PC-9 (cell line): ENCODE measurements at regions not wholly inside any gene's neighbourhood (a gene's known extent, or its start where the extent isn't known, plus 50 kb on each side); places are given as distances from the start of the nearest gene placed in this dataset.

Experiments used
- EZH2 ChIP-seq: fragments of 200-600 bp; sonication (generic); IDR thresholded peaks from 2 replicates; pipeline ENCODE4 v1.8.0; 2017; ENCODE audit warnings: antibody characterized with exemption, low read depth
- TF ChIP-seq, protein P1 (sequence below): fragments of 200-600 bp; sonication (generic); conservative IDR thresholded peaks from 2 replicates; pipeline ENCODE4 v1.6.1; 2017; ENCODE audit warnings: mixed run types, antibody characterized with exemption, mild to moderate bottlenecking, moderate library complexity

DNA sequence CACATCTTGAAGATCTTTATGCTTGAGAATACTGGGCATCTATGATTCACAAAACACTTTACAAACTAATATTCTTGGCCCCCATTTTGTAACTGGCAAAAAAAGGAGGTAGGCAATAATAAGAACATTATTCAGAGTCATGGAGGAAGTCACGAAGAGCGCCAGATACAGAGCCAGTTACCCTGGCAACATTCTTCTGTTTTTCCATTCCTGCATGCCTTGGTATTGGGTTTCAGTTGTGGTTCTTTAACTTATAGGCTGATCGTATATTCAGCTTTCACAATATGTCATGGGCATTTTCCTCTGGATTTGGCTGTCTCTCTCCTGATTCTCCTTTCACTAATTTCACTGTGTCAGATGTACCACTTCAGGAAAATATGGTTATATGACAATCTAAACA, 234.7 kb downstream of the HRH4 start:
- TF ChIP-seq, protein P1, sequence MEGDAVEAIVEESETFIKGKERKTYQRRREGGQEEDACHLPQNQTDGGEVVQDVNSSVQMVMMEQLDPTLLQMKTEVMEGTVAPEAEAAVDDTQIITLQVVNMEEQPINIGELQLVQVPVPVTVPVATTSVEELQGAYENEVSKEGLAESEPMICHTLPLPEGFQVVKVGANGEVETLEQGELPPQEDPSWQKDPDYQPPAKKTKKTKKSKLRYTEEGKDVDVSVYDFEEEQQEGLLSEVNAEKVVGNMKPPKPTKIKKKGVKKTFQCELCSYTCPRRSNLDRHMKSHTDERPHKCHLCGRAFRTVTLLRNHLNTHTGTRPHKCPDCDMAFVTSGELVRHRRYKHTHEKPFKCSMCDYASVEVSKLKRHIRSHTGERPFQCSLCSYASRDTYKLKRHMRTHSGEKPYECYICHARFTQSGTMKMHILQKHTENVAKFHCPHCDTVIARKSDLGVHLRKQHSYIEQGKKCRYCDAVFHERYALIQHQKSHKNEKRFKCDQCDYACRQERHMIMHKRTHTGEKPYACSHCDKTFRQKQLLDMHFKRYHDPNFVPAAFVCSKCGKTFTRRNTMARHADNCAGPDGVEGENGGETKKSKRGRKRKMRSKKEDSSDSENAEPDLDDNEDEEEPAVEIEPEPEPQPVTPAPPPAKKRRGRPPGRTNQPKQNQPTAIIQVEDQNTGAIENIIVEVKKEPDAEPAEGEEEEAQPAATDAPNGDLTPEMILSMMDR: no peak
- no peak for TF ChIP-seq EZH2
